ENCODE measurements at regions not wholly inside any gene's neighbourhood (a gene's known extent, or its start where the extent isn't known, plus 50 kb on each side); places are given as distances from the start of the nearest gene placed in this dataset.

DNA sequence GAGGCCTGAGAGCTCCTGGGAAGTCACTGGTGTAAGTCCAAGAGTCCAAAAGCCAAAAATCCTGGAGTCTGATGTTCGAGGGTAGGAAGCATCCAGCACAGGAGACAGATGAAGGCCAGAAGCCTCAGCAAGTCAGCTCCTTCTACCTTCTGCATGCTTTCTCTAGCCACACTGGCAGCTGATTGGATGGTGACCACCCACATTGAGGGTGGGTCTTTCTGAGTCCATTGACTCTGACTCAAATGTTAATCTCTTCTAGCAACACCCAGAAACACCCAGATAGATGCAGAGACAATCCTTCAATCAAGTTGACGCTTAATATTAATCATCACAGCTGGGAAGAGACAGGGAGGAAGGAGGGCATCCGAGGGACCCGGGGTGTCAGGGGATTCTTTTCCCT is 305.8 kb downstream of the AACS start:
- TF ChIP-seq POLR2A (IDR thresholded peaks at IDR 0.05; ENCODE audit: extremely low read depth, insufficient read length) = no peak
- TF ChIP-seq CTCF (IDR thresholded peaks at IDR 0.05; ENCODE audit: low read depth, low read length) = no peak
